ENCODE measurements at regions not wholly inside any gene's neighbourhood (a gene's known extent, or its start where the extent isn't known, plus 50 kb on each side); places are given as distances from the start of the nearest gene placed in this dataset.

DNA sequence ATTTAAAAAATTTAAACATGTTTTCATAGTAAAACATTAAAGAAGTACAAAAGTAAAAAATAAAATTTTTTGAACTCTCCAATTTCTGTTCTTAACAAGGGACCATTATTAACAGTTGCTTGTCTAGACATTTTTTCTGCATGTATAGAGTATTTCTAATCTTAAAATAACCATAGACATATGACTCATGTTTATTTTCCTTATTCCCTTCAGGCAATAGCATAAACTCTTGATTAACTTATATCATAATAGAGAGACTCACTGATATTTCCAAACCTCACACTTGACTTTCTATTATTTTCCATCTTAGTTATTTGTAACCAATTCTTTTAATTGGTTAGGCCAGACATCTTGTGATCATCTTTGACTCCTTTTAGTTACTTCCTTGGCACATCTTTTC lies 325.6 kb upstream of the SOX14 start:
- Histone ChIP-seq H3K27ac (ENCODE audit: low read depth, low read length, severe bottlenecking) (no peak overlapping the region), H3K9me3 (ENCODE audit: control insufficient read depth, low read length) (no peaks in the 10 kb centered on the region), H3K4me1 (ENCODE audit: control insufficient read depth, insufficient read depth, low read length, poor library complexity, severe bottlenecking) (no peaks in the 10 kb centered on the region), H3K36me3 (ENCODE audit: control insufficient read depth, insufficient read depth, low read length) (no peaks in the 10 kb centered on the region), H3K4me3 (ENCODE audit: extremely low read depth, insufficient read depth, low read length, poor library complexity, severe bottlenecking) (no peak overlapping the region)

DNA sequence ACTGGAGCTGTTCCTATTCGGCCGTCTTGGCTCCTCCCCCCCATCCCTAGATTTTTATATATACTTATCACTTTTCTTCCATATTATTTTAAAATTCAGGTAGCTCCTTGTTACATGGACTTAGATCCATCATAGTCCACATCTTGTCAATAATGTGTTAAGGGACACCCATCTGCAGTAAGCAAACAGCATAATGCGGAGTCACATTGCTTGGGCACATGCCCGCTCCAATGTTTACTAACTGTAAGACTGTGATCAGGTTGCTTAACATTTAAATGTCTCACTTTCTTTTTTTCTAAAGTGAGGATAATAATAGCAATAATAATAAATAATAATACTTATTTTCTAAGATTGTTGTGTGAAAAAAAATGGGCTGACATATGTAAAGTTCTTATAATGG lies 303.2 kb upstream of the SOX14 start:
- H3K27ac ChIP-seq (ENCODE audit: low read depth, low read length, severe bottlenecking): no peak overlapping the region
- no peak overlapping the region for H3K4me3 ChIP-seq (ENCODE audit: extremely low read depth, insufficient read depth, low read length, poor library complexity, severe bottlenecking)
- WGBS, 2 experiments (ENCODE audit: insufficient coverage in 2 of 2): 90% methylated on average over 2 of the region's 4 CpGs; no CpG with 5 or more reads in 1 of the 2 experiments
- no peaks in the 10 kb centered on the region for H3K4me1 ChIP-seq (ENCODE audit: control insufficient read depth, insufficient read depth, low read length, poor library complexity, severe bottlenecking)
- H3K9me3 ChIP-seq (ENCODE audit: control insufficient read depth, low read length): no peaks in the 10 kb centered on the region
- H3K36me3 ChIP-seq (ENCODE audit: control insufficient read depth, insufficient read depth, low read length): no peaks in the 10 kb centered on the region

DNA sequence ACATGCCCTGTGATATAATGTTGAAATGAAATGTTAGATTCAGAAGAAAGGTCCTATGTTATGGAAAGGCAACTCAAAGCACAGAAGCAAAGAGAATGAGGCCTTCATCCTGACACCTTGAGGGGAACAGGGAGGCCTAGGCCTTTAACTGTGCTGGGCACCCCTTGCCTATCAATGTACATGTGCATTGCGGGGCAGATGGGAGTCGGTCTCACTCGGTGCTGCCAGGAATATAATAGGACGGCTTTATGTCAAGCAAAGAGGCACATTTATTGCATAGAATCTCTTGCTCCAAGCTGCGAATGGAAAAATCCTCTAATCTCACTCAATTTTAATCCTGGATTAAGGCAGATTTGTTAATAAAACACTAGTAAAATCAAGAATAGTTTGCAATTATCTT lies 301.0 kb upstream of the SOX14 start:
- no peak overlapping the region for H3K27ac ChIP-seq (ENCODE audit: low read depth, low read length, severe bottlenecking)
- WGBS, 2 experiments (ENCODE audit: insufficient coverage in 2 of 2): 79 to 91% methylated on average over 4 of the region's 5 CpGs
- no peak overlapping the region for H3K4me3 ChIP-seq (ENCODE audit: extremely low read depth, insufficient read depth, low read length, poor library complexity, severe bottlenecking)
- no peaks in the 10 kb centered on the region for H3K9me3 ChIP-seq (ENCODE audit: control insufficient read depth, low read length)
- H3K4me1 ChIP-seq (ENCODE audit: control insufficient read depth, insufficient read depth, low read length, poor library complexity, severe bottlenecking): peaks cover under 1% of the 10 kb centered on the region
- H3K36me3 ChIP-seq (ENCODE audit: control insufficient read depth, insufficient read depth, low read length): no peaks in the 10 kb centered on the region

DNA sequence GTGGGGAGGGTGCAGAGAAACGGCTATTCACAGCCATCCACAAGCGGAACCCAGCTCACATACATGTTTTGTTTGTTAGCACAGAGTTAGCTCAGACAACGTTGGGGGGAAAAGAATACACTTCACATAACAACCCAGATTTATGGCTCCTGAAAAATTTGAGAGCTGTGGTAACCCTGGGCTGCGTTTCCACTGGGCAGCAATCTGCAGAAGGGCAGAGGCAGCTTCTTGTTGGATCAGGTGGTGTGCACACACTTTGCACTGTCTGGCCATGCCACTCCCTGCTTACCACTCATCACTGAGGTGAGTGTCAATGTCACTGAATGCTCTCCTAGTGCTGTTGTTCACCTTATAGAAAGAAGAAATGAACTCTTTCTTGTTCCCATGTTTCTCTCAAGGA lies 299.8 kb upstream of the SOX14 start:
- peaks cover 6% of the 10 kb centered on the region for H3K4me1 ChIP-seq (ENCODE audit: control insufficient read depth, insufficient read depth, low read length, poor library complexity, severe bottlenecking)
- no peak overlapping the region for H3K27ac ChIP-seq (ENCODE audit: low read depth, low read length, severe bottlenecking)
- no peaks in the 10 kb centered on the region for H3K9me3 ChIP-seq (ENCODE audit: control insufficient read depth, low read length)
- 72 to 86% methylated on average over 2 to 3 of the region's 4 CpGs for WGBS, 2 experiments (ENCODE audit: insufficient coverage in 2 of 2)
- H3K36me3 ChIP-seq (ENCODE audit: control insufficient read depth, insufficient read depth, low read length): no peaks in the 10 kb centered on the region
- H3K4me3 ChIP-seq (ENCODE audit: extremely low read depth, insufficient read depth, low read length, poor library complexity, severe bottlenecking): no peak overlapping the region

DNA sequence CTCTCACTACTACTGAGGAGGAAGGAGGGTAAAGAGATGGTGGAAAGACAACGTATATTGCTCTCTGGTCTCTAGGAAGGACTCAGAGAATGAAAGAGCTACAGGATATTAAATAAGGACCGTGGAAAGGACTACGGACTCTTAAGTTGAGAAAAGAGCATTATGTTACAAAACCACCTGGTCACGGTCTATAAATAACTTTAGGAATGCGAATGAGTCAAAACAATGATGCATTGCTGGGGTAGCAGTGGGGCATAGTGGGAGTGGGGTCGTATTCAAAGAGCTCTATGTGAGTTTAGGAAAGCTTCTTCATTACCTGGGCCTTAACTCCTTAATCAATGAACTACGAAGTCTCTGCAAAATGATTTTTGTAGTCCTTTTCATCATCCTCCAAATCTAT lies 295.7 kb upstream of the SOX14 start:
- H3K4me3 ChIP-seq (ENCODE audit: extremely low read depth, insufficient read depth, low read length, poor library complexity, severe bottlenecking): no peak overlapping the region
- H3K9me3 ChIP-seq (ENCODE audit: control insufficient read depth, low read length): no peaks in the 10 kb centered on the region
- WGBS, 2 experiments (ENCODE audit: insufficient coverage in 2 of 2): 41 to 72% methylated on average over 3 to 4 of the region's 7 CpGs
- no peaks in the 10 kb centered on the region for H3K36me3 ChIP-seq (ENCODE audit: control insufficient read depth, insufficient read depth, low read length)
- H3K4me1 ChIP-seq (ENCODE audit: control insufficient read depth, insufficient read depth, low read length, poor library complexity, severe bottlenecking): peaks cover 6% of the 10 kb centered on the region
- H3K27ac ChIP-seq (ENCODE audit: low read depth, low read length, severe bottlenecking): no peak overlapping the region

DNA sequence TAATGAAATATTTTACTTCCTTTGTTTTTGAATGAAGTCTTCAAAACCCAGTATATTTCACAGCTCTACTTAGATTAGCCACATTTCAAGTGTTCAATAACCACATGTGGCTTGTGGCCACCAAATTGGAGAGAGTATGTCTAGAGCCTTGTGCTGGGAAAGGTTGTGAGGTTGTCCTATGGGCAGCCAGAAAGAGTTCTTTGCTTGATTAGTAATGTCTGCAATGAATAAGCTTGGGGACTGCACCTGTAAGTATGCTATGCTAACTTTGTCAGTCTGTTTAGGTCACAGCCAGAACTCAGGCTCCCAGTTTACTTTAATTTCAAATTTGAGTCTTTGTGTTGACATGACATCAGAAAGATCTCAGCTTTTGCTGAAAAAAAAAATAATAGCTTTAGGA lies 294.9 kb upstream of the SOX14 start:
- Histone ChIP-seq H3K4me1 (ENCODE audit: control insufficient read depth, insufficient read depth, low read length, poor library complexity, severe bottlenecking) (peaks cover 6% of the 10 kb centered on the region), H3K27ac (ENCODE audit: low read depth, low read length, severe bottlenecking) (no peak overlapping the region), H3K4me3 (ENCODE audit: extremely low read depth, insufficient read depth, low read length, poor library complexity, severe bottlenecking) (no peak overlapping the region), H3K36me3 (ENCODE audit: control insufficient read depth, insufficient read depth, low read length) (no peaks in the 10 kb centered on the region), H3K9me3 (ENCODE audit: control insufficient read depth, low read length) (no peaks in the 10 kb centered on the region)

DNA sequence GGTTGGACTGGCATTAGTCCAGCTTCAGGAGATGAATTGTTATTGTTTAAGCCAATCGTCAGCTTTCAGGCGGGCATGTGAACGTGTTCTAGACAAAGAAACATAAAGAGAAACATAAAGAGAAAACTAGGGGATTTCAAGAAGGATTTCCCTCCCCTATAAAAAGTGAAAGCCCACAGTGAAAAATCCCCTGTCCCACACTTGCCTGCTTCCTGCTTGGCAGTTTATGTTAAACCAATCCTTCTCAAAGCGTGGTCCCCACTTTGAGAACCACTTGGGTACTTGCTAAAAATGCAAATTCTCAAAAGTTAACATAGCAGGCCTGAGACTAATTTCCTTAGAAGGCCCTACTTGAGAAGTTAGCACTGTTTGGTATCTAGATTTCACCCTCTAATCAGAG lies 293.0 kb upstream of the SOX14 start:
- no peaks in the 10 kb centered on the region for H3K36me3 ChIP-seq (ENCODE audit: control insufficient read depth, insufficient read depth, low read length)
- H3K27ac ChIP-seq (ENCODE audit: low read depth, low read length, severe bottlenecking): no peak overlapping the region
- H3K4me3 ChIP-seq (ENCODE audit: extremely low read depth, insufficient read depth, low read length, poor library complexity, severe bottlenecking): no peak overlapping the region
- peaks cover 6% of the 10 kb centered on the region for H3K4me1 ChIP-seq (ENCODE audit: control insufficient read depth, insufficient read depth, low read length, poor library complexity, severe bottlenecking)
- 80 to 94% methylated on average over 1 to 3 of the region's 4 CpGs for WGBS, 2 experiments (ENCODE audit: insufficient coverage in 2 of 2)
- no peaks in the 10 kb centered on the region for H3K9me3 ChIP-seq (ENCODE audit: control insufficient read depth, low read length)

DNA sequence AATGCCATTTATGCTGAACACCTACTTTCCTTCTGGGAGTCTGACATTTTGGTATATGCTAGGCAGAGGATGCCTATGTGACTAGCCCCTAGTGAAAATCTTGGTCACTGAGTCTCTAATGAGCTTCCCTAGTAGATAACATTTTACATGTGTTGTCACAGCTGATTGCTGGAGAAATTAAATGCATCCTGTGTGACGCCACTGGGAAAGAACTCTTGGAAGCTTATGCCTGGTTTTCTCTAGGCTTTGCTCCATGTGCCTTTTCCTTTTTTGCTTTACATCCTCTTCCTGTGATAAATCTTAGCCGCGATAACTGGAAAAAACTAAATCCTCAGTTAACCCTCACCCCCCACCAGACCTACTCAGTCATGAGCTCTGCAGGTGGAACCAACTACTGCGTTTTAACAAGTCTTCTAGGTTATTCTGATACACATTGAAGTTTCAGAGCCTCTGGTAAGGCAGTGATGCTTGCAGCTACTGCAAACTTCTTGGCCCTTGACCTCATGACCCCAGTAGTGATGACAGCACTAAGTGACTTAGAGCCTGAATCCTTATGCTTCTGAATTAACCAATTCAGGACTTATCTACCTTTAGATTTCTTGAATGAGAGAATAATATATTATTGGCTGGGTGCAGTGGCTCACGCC lies 292.4 kb upstream of the SOX14 start:
- 89 to 92% methylated on average over 4 to 5 of the region's 5 CpGs for WGBS, 2 experiments (ENCODE audit: insufficient coverage in 2 of 2)
- Histone ChIP-seq H3K27ac (ENCODE audit: low read depth, low read length, severe bottlenecking) (no peak overlapping the region), H3K9me3 (ENCODE audit: control insufficient read depth, low read length) (no peaks in the 10 kb centered on the region), H3K4me1 (ENCODE audit: control insufficient read depth, insufficient read depth, low read length, poor library complexity, severe bottlenecking) (peaks cover 6% of the 10 kb centered on the region), H3K4me3 (ENCODE audit: extremely low read depth, insufficient read depth, low read length, poor library complexity, severe bottlenecking) (no peak overlapping the region), H3K36me3 (ENCODE audit: control insufficient read depth, insufficient read depth, low read length) (no peaks in the 10 kb centered on the region)

DNA sequence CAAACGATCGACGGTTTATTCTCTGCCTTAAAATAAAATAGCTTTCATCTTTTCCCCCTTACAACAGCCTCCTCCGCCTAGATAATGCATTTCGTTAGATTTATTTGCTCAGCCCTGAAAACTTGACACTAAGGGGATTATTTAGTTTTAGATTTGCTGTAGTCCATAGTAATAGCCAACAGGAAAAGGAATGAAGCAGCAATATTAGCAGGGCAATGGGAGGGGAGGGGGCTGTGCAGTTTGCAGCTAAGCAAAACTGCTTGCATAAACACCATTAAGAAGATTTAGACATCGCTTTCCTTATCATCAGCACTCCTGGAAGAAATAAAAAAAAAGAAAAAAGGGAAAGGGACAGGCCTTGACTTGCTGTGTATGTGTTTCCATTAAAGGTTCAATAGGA lies 286.5 kb upstream of the SOX14 start:
- no peaks in the 10 kb centered on the region for H3K4me1 ChIP-seq (ENCODE audit: control insufficient read depth, insufficient read depth, low read length, poor library complexity, severe bottlenecking)

DNA sequence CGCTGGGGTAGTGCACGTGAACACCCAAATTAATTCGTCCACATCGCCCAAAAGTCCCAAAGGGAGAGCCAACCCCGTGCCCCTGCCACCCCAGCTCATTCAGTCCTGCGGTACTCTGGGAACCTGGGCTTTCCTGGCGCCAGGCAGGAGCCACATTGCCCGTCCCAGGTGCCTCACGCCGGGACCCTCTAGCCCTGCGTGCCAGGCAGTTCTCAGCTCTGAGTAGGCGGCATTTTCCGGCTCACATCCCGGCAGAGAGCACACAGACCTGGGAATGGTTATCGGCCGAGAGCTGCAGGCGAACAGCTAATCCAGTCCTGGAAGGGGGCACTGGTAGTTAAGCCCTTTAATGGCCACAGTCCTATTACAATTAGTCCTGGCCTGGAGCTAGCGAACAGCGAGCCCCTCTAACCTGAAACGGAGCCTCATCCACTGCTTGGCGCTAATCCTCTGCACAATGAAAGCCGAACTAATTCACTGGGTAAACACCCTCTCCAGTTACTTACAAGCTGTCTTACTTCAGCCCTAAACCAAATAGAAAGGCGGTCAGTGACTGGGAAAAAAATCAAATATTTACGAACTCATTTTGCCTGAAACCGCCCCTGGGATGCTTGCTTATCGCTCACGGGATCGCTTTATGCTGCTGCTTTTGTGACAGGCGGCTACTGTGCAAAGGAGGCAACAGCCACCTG lies 254.6 kb upstream of the SOX14 start:
- Histone ChIP-seq H3K27ac (ENCODE audit: low read depth, low read length, severe bottlenecking) (no peak overlapping the region), H3K36me3 (ENCODE audit: control insufficient read depth, insufficient read depth, low read length) (no peaks in the 10 kb centered on the region)
- WGBS, 2 experiments (ENCODE audit: insufficient coverage in 2 of 2): 85 to 91% methylated on average over 28 to 29 of the region's 29 CpGs

More for the DNA sequence above, 286.5 kb upstream of the SOX14 start:
- H3K27ac ChIP-seq (ENCODE audit: low read depth, low read length, severe bottlenecking): no peak overlapping the region
- peaks cover 4% of the 10 kb centered on the region for H3K9me3 ChIP-seq (ENCODE audit: control insufficient read depth, low read length)
- H3K4me3 ChIP-seq (ENCODE audit: extremely low read depth, insufficient read depth, low read length, poor library complexity, severe bottlenecking): no peak overlapping the region
- 80% methylated on average over 1 of the region's 6 CpGs; no CpG with 5 or more reads in 1 of the 2 experiments for WGBS, 2 experiments (ENCODE audit: insufficient coverage in 2 of 2)
- no peaks in the 10 kb centered on the region for H3K36me3 ChIP-seq (ENCODE audit: control insufficient read depth, insufficient read depth, low read length)

DNA sequence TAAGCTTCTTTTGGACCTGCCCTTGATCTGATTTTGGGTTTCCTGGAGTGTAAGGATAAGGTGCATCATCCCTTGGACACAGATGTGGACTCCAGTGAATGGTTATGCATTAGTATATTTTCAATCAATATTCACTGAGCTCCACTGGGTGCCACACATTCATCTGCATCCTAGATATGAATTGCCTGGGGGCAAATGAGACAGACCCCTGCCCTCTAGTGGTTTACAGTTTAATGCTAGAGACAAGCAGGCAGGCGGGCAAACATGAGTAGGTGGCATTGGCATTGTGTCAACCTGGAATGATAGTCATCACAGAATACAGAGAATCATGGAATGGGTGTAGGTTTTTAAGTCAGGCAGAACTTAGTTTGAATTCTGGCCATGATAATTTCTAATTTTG lies 252.5 kb upstream of the SOX14 start:
- no peak overlapping the region for H3K27ac ChIP-seq (ENCODE audit: low read depth, low read length, severe bottlenecking)
- H3K4me3 ChIP-seq (ENCODE audit: extremely low read depth, insufficient read depth, low read length, poor library complexity, severe bottlenecking): no peak overlapping the region
- H3K4me1 ChIP-seq (ENCODE audit: control insufficient read depth, insufficient read depth, low read length, poor library complexity, severe bottlenecking): no peaks in the 10 kb centered on the region
- no peaks in the 10 kb centered on the region for H3K36me3 ChIP-seq (ENCODE audit: control insufficient read depth, insufficient read depth, low read length)
- H3K9me3 ChIP-seq (ENCODE audit: control insufficient read depth, low read length): no peaks in the 10 kb centered on the region
- 100% methylated on average over 1 of the region's 1 CpG for WGBS, 2 experiments (ENCODE audit: insufficient coverage in 2 of 2)

More for the DNA sequence above, 254.6 kb upstream of the SOX14 start:
- Histone ChIP-seq H3K4me1 (ENCODE audit: control insufficient read depth, insufficient read depth, low read length, poor library complexity, severe bottlenecking) (no peaks in the 10 kb centered on the region), H3K9me3 (ENCODE audit: control insufficient read depth, low read length) (no peaks in the 10 kb centered on the region), H3K4me3 (ENCODE audit: extremely low read depth, insufficient read depth, low read length, poor library complexity, severe bottlenecking) (no peak overlapping the region)
